ENCODE measurements at regions not wholly inside any gene's neighbourhood (a gene's known extent, or its start where the extent isn't known, plus 50 kb on each side); places are given as distances from the start of the nearest gene placed in this dataset.
"Not testable (repeated sequence)": the region's sequence is repeated elsewhere in the genome, so short reads cannot be mapped to it uniquely, and the experiment has no call there.

DNA sequence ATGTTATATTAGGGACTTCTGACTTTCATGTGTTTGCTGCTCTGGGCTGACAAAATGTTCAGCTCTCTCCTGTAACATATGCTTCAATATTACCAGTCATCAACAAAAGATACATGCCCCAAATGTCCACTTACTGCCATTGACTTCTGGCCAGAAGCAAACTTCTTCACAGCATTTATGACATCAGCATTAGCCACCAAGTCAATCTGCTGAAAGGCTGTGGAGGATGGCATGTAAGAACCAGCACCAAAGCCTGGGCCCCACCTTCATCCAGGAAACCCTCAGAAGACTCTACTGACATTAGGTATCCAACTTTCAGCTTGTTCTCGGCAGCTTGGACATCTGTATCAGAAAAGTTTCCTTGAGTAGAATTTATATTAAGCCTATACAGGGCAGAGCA lies 595.5 kb downstream of the COL12A1 start:
- DNase-seq: no peak

GRCh38 chr6:74609871-74610270 lies 596.0 kb downstream of the COL12A1 start:
- DNase-seq: no peak

DNA sequence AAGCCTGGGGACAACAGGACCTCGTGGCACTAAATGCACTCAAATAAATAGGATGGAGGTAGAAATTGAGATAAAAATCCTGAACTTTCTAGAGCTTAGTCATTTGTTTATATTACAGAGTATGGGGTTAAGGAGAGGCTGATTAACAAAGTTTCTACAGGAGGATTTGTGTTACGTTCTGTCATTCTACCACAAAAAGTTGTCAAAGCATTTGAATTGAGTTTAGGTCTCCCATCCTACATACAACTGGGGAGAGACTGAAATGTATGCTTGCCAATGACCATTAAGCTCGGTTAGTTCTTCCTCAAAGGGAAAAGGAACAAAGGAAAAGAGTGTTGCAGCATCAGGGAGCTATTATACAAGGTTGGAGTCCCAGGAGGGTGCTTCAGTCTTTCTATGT lies 597.9 kb downstream of the COL12A1 start:
- no peak for DNase-seq

DNA sequence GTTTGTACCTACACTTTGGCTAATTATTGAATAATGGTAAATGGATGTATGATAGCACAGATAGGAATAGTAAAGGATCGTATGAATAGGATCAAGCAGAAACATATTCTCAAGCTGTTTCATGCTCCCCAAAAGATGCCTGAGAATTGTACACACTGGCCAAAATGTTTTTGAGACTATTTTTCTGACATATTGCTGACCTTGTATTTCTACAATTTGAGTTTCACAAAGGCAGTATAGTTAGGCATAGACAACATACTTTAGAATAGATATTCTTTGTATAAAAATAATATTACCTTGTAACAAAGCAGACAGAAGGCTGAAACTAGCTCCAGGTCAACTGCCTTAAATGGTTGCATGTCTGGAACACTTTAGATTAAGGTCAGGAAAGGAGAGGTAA lies 598.4 kb downstream of the COL12A1 start:
- DNase-seq: no peak

- no peak for DNase-seq
Observed at GRCh38 chr6:74606582-74607071, 599.2 kb downstream of the COL12A1 start.

- no peak for DNase-seq
Observed at GRCh38 chr6:74605922-74606581, 599.8 kb downstream of the COL12A1 start.

- DNase-seq: no peak
Observed at GRCh38 chr6:74604279-74604678, 601.6 kb downstream of the COL12A1 start.

DNA sequence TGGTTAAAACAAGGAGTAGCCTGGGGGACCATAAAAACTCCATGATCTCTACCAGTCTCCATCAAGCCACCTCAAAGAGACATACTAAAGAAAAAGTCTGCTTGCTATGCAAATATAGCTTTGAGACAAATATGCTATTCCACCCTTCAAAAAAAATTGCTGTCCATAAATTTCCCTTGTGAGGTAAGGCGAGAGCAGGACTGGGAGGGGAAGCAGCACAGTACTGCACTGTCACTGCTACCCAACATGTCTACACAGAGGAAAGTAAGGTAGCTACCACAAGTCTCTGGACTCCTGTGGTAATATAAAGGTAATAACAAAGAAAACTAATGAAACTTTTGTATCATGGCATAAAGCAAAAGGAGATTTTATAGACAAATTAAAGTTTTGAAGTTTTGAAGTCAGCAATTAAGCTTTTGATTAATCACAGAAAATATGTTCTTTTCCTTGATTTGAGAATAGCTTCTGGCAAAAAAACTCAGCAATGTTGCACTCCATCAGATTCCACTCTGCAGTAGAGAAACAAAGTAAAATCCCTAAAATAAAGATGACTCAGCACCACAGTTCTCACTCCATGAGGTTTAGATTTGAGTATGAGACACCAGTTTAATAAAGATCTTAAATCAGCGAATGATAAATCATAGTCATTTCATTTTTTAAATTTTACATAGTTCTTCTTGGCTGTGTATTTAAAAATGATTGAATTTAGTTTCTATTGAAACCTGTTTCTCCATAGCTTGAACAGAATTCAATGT lies 602.4 kb downstream of the COL12A1 start:
- DNase-seq: no peak

- no peak for DNase-seq
Observed at GRCh38 chr6:74602206-74602605, 603.6 kb downstream of the COL12A1 start.

DNA sequence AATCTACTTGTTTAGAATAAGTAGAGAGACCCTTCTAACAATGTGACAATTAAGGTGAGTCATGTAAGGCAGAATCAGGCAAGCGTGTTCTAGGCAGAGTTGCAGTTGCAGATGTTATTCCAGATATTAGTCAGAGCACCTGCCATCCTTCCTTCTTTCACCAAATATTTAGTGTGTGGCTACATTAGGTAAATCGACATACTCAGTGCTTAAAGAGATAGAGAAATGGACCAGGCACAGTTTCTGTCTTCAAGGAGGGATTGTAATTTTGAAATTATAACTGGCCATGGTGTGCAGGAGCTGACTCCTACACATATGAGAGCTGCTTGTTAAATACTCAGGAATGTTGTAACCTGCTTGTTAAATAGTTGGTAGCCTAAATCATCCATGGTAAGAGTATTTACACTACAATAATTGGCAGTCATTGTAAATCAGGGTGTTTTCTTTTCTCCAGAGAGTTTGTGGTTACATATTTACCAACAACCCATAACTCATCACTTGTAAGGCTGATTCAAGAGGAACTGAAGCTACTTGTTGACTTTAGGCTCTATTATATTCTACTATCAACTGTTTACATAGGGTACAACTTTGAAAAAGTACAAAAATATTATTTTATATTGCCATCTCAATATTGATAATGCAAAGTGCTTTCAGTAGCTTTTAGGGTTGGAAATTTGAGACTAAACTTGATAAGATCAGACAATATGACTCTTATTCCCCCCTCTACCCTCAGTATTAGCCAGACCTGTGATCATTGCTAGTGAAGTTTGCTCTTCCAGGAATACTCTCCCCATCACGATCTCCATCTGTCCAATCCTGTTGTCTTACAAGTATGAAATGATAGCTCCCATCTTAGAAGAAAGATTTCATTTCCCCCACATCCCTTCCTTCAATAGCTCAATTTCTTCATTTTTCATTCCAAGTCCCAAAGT lies 607.1 kb downstream of the COL12A1 start:
- no peak for DNase-seq

DNA sequence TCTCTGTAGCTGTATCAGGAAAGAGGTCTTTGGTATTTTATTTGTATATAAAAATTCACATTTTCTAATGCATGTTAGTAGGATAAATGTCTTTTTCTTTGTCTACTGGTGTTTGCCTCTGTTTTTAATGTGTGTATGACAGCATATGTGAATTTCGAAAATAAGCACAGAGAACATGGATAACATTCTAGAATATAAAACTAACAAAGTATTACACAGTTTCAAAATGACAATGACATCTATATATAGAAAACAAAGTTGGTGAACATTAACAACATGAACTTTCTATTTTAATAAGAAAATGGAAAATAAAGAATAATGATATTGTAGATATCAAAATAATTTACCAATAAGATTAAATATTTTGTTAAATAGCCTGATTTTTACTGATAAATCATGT lies 608.0 kb downstream of the COL12A1 start:
- DNase-seq: no peak

- no peak for DNase-seq
Observed at GRCh38 chr6:74597266-74597665, 608.6 kb downstream of the COL12A1 start.

GRCh38 chr6:74596588-74596987 lies 609.3 kb downstream of the COL12A1 start:
- no peak for DNase-seq

DNA sequence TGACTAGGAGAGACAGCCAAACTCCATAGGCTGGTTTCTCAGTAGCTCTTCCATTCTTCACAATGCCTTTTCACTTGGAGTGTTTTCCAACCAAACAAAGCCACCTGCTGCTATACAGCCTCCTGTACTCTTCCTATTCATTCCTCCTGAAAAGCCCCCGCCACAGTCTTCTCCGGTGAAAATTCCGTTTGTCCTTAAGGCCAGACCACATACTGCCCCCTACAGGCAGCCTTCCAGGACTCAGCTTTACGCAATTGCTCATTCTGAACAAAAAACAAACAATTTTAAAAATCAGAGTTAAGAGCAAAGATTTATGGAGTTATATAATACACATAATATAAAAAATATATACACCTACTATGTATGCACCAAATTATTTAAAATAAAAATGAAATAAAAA lies 611.5 kb downstream of the COL12A1 start:
- DNase-seq: not testable (repeated sequence)

DNA sequence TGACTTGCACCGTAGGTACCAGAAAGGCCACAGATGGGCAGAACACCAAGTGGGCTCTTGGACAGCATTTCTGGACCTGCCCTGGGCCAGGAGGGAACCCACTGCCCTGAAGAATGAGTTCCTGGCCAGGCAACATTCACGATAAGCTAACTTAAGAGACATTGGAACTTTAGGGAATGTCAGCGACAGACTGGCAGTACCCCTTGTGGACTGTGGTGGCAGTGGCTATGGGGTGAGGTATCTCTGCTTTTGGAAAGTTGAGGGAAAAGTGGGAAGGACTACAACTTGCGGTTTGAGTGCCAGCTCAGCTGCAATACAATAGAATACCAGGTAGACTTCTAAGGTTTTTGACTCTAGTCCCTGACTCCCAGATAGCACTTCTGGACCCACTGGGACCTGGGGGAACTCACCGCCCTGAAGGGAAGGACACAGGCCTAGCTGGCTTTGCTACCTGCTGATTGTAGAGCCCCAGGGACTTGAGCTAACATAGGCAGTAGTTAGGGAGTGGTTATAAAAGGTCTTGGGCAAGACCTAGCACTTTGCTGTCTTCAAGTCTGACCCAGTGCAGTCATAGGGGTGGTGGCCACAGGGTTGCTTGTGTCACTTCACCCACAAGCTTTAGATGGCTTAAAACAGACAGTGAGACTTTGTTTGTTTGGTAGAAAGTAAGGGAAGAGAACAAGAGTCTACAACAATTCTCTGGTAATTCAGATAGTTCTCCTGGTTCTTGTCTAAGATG lies 617.6 kb downstream of the COL12A1 start:
- no peak for DNase-seq

GRCh38 chr6:74587386-74587785 lies 618.5 kb downstream of the COL12A1 start:
- DNase-seq: no peak

DNA sequence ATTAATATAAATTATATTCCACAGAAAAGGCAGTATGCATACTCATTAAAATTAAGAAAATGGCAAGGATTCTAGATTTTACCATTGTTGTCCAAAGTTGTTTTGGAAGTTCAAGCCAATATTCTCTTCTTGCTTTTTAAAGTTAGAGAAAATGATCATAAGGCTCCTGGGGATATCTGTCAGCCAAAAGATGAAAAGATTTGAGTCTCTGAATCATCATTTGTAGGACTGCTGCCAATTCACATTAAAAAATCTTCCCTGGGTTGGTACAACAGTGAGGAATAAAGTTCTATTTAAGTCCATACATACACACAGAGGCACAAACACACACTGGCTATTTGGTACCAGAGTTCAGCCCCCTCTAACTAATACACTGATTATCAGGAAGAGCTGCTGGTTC lies 620.1 kb downstream of the COL12A1 start:
- DNase-seq: no peak

DNA sequence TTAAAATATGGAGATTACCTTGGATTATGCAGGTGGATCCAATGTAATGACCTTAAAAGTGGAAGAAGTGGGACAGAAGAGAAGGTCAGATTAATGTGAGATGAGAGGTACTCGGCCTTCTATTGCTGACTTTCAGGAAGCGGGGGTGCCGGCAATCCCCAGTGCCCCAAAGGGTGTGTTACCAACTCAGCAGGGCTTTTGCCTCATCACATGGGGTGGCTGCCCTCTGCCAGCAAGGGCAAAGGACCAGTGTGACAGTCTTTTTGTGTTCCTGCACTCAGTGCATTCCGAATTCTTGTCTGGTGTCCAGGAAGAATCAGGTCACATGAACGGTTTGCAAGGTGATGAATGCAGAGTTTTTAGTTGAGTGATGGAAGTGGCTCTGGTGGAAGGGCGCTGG lies 624.2 kb downstream of the COL12A1 start:
- no peak for DNase-seq

GRCh38 chr6:74579794-74580193 lies 626.1 kb downstream of the COL12A1 start:
- no peak for DNase-seq

DNA sequence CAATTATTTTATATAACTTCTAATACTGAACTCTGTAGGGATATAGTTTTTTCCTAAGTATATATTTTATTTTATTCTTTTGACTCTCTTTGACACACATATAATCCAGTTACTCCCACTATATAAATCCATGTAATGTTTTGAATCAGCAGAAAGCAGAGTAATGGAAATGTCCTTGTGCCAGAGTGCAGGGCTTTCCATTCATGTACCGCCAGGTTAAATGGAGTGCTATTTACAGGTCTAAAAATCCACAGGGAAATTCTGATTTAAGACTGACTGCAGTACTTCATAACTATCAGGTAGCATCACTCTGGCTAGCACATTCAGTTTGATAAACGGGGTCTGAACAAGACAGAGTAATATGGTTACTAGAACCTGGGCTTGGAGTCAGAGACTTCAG lies 626.8 kb downstream of the COL12A1 start:
- no peak for DNase-seq

GRCh38 chr6:74578339-74578738 lies 627.5 kb downstream of the COL12A1 start:
- no peak for DNase-seq

- no peak for DNase-seq
Observed at GRCh38 chr6:74577619-74578018, 628.2 kb downstream of the COL12A1 start.

DNA sequence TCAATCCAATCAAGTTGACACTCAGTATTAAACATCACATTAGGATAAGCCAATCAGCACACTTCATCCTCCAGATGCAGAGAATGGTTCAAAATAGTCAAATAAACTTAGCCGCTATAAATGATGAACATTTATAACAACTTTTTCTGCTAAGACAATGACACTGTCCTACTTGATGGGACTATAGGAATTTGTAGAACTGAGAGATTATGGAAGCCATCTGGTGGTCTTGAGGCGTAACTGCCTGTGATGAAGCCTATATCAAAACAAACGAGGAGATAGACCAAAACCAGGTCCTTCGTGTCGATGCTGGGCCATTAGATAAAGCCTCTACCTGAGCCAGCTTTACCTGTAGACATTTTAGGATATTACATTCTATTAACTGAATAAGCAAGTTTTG lies 631.1 kb downstream of the COL12A1 start:
- DNase-seq: no peak

All from CD4-positive, alpha-beta T cell treated with Interferon gamma for 1 hour (primary cell).